ENCODE measurements at regions not wholly inside any gene's neighbourhood (a gene's known extent, or its start where the extent isn't known, plus 50 kb on each side); places are given as distances from the start of the nearest gene placed in this dataset.
"Not testable (repeated sequence)": the region's sequence is repeated elsewhere in the genome, so short reads cannot be mapped to it uniquely, and the experiment has no call there.

DNA sequence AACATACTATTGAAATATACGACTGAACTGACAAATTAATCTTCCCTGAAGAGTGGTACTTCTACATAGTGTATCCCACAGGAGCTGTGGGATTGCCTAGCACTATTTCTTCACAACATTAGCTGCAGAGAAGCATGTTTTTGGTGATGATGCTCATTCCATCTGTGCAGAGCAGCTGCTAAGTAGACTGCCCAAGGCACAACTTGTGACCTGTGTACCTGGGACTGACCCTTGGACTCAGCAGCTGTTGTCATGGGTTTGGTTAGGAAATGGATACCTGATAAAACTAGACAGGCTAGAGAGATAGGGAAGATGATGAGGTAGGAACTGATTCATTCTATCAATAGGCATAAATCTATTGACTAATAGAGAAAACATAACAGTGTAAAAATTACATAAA, 1204.0 kb downstream of the DSC3 start:
- no peak for DNase-seq

GRCh38 chr18:29823671-29824070, 1218.9 kb downstream of the DSC3 start:
- no peak for DNase-seq

DNA sequence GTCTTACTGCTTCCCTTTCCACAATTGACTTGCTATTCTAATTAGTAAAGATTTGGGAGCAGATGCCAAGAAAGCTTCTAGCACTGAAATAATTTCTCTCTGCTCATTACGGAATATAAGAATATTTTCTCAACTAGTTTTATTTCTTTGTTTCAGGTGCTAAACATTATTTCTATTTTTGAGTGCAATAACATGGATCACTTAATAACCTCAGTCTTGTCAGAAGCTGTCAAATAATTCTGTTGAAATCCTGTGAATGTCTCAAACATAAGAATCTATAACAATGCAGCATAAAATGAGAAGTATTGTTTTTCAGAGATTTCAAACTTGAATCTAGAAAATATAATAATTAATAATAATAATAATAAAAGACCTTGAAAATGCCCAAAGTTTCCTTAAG, 1221.0 kb downstream of the DSC3 start:
- DNase-seq = no peak

- no peak for DNase-seq
Observed at GRCh38 chr18:29811519-29811918, 1231.0 kb downstream of the DSC3 start.

DNA sequence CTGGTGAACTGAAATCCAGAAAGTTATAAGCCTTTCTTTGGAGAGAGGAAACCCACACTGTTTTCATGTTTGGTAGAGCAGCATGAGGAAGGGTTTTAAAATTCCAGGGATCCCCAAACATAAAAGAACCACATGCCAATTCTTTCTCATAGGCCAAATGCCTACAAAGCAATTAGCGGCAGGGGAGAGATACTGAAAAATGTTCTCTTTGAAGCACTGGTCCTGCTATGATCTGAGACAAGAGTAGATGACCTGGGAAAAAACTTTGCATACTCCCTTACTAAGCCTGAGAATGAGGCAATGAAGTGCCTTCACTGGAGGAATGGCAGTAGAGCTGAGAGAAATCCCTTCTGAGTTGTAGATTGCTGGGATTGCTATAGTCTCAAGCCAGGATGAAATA, 1261.7 kb downstream of the DSC3 start:
- DNase-seq = no peak

DNA sequence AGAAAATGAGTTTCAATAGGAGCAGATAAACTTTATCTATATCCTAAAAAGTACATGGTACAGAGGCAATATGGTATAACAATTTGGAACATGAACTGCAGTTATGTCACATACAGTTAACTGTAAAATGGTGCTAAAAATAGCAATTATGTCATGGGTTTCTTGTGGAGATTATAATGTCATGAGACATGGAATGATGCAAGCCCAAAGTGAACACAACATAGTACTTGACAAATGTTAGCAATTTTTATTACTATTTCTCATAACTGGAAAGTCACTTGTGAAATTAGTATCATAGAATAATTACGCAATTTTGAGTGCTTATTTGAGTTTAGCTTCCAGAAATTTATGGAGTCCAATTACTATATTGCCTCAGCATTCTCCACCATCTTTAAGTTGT, 1263.4 kb downstream of the DSC3 start:
- peak in 1 of 2 donors; percentile 3 for DNase-seq

DNA sequence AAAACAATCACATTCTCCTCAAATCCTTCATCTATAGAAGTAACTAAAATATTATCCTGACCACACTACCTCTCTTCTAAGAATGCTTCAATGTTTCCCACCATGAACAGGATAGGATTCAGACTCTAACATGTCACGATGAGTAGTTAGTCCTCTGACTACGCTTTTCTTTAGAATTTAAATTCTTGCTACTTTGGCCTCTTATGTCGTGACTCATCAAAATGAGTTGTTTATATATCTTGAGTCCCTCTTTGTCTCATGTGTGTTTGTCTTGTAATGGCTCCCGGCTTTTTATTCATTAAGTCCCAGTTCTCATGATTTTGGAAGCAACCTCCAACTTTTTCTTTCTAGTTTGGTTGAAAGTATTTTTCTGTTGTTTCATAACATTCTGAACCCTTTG, 1289.2 kb downstream of the DSC3 start:
- no peak for DNase-seq

DNA sequence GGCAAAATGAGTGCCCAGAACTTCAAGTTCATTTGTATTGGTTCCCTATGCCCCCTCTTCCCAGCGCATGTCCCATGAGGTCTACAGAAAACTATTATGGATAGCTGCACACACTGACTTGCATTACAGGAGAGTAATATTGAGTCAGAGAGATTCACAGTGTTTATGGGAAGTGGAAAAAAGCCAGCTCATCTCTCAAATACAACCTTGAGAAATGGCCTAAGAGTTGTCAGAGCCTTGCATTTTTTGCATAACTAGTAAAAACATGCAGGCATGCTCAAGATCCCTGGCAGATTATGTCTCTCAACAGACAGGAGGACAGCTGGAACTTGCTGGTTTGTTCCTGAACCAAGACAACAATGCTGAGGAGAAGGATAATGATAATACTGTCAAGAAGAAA, 1292.8 kb downstream of the DSC3 start:
- DNase-seq = no peak

- no peak for DNase-seq
Observed at GRCh38 chr18:29741461-29741860, 1301.1 kb downstream of the DSC3 start.

DNA sequence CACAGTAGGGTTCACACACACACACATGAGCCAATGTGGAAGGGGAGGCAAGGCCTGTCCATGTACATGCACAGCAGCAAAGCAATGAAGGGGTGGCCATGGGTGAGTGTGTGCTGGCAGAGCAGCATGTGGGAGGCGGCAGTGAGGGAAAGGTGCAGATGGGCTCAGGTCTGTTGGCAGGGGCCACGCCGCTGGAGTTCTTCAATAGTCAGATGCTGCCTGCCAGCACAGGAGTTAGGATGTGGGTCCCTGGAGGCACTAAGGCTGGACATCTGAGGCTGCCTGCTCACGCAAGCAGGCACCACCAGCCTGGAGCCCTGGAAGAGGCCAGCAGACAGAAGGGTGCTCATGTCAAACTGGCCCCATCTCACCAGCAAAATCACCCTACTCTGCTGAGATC, 1304.9 kb downstream of the DSC3 start:
- no peak for DNase-seq

DNA sequence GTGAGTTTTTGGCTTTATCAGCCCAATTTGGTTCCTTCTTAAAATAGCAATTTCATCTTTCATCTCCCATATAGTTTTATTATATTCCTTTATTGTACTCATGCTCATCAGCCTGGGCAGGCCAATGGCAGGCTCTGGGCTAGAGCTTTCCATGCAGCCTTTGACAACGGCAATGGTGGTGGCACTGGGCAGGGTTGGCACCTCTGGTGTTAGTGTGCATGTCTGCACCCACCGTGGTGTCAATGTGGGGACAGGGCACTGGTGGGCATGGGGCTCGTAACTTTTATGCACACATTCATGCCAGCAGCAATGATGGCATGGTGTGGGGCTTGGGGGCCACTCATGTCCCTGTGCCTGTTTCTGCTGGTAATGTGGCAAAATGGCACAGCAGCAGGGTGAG, 1305.4 kb downstream of the DSC3 start:
- DNase-seq = no peak

GRCh38 chr18:29730073-29730472, 1312.5 kb downstream of the DSC3 start:
- DNase-seq = no peak

DNA sequence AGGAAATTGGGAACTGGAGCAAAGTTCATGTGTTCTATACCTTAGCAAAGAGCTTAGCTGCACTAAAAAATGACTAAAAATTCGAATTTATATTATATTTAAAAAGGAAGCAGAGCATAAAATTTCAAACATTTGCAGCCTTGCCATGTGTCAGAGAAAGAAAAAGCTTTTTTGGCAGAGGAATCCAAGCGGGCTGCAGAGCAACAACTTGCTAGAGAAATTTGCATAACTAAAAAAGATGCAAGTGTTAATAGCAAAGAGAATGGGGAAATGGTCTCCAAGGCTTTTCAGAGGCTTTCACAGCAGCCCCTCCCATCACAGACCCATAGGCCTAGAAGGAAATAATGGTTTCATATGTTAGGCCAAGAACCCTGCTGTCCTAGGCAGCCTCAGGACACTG, 1315.9 kb downstream of the DSC3 start:
- DNase-seq = no peak

GRCh38 chr18:29723486-29723885, 1319.1 kb downstream of the DSC3 start:
- DNase-seq = not testable (repeated sequence)

DNA sequence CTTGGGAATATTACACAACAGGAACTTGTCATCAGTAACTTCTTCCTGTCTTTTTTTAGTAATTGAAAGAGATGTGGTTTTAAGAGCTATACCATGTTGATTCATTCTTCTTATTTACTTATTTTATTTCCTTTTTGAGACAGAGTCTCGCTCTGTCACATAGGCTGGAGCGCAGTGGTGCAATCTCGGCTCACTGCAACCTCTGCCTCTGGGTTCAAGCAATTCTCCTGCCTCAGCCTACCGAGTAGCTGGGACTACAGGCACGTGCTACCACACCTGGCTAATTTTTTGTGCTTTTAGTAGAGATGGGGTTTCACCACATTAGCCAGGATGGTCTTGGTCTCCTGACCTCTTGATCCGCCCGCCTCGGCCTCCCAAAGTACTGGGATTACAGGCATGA, 1326.6 kb downstream of the DSC3 start:
- DNase-seq = not testable (repeated sequence)

DNA sequence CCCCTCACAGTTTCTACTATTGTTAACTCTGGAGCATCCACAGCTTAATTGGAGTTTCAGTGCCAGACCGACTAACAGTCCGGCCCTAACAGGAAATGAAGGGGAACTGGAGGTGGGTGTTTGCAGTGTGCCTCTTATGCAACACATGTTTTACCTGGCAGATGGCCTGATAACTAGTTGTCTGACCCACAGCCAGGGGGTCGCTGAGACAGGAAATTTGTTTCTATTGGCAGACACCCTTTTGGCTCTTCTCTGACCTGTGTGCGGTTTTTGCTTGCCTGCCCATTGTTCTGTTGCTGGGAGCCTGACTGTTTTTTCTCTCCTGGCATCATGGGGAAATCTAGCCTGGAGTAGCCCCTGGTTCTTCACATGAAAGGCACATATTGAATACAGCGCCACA, 1329.8 kb downstream of the DSC3 start:
- no peak for DNase-seq

- no peak for DNase-seq
Observed at GRCh38 chr18:29711932-29712331, 1330.6 kb downstream of the DSC3 start.

GRCh38 chr18:29693334-29693733, 1349.2 kb downstream of the DSC3 start:
- no peak for DNase-seq

- DNase-seq = no peak
Observed at GRCh38 chr18:29681578-29681977, 1361.0 kb downstream of the DSC3 start.

- DNase-seq = no peak
Observed at GRCh38 chr18:29664278-29665036, 1378.1 kb downstream of the DSC3 start.

DNA sequence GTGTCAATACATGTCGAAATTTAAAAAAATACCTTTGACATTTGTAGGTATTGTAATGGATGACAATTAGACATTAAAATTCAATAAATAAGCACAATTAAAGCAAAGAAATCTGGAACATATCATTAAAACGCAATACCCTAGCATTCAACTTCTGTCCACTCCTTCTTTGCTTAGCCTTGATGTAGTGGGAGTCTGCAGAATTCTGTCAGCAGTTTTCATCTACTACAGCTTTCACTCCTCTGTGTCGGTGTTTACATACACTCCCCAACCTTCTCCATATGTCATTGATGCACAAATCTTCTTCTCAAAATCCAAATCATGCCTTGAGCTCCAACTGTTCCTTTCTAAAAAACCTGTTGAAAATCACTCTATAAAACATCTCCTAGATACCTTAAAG, 1380.6 kb downstream of the DSC3 start:
- DNase-seq = no peak

- no peak for DNase-seq
Observed at GRCh38 chr18:29660777-29661176, 1381.8 kb downstream of the DSC3 start.

GRCh38 chr18:29653671-29654215, 1388.8 kb downstream of the DSC3 start:
- DNase-seq = no peak

DNA sequence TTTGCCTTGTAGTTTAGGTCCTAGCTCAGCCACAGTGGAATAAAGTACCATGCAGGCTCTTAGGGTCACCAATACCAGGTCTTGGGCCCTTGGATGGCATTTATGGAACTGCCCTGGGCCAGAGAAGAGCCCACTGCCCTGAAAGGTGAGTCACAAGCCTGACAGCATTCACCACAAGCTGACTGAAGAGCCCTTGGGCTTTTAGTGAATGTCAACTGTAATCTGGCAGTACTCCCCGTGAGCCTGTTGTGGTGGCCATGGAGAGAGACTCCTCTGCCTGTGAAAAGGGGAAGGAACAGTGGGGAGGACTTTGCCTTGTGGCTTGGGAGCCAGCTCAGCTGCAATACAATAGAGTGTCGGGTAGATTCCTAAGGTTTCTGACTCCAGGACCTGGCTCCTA, 1389.7 kb downstream of the DSC3 start:
- no peak for DNase-seq

DNA sequence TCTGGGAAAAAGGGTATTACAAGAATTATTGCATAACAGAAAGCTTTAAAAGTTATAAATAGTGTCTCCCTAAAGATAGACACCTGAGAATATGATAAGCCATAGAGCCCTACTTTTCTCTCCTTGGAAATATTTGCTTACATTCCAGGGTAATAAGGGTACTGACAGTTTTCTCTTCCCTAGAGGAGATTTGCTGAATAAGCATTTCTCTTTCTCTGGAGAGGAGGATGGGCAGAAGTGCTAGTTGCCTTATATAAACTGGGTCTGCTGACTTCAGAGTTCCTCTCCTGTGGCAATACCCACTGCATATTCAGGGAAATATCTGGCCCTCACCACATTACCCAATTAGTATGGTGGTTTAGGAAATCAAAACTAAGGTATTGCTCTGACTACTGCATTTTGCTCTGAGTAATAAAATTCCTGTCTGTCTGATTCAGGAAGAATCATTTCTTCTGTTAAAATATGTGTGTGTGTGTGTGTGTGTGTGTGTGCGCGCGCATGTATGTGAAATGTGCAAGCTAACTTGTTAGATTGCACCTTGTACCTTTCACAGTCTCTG, 1391.3 kb downstream of the DSC3 start:
- no peak for DNase-seq
